ENCODE measurements at regions not wholly inside any gene's neighbourhood (a gene's known extent, or its start where the extent isn't known, plus 50 kb on each side); places are given as distances from the start of the nearest gene placed in this dataset.

DNA sequence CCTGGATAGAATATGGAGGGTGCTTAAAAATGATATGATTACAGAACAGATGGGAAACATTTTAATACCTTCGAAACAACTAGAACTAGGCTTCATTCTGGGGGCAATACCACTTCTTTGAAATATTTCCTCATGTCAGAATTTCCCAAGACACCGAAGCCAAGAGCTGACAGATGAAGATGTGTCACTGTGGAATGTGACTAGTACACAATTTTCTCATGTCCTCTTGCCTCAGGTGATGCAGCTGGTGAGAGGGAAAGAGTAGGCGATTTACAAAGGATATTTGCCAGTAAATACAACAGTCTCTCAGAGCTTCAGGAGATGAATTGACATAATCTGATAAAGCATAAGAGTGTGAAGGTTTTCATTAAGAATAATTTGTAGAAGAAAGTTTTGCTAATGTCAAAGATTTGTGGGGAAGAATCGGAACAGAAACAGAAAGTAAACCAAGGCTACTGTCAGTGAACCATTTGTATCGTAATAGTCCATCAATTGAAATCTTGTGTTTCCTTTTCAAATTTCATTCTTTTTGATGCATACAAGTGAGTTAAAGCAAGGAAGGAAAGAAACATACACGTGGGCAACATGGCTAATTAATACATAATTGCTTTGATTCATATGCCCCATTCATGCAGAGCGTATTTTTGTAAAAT lies 164.7 kb upstream of the CCN2 start:
- TF ChIP-seq ZFP30 (CRISPR knock-in tag; IDR thresholded peaks at IDR 0.05) (no peak), OSR1 (CRISPR knock-in tag; IDR thresholded peaks at IDR 0.05) (no peak), TOX (CRISPR knock-in tag; IDR thresholded peaks at IDR 0.05; ENCODE audit: borderline replicate concordance) (no peak), ZFP3 (CRISPR knock-in tag; IDR thresholded peaks at IDR 0.05) (no peak), SNAI2 (CRISPR knock-in tag; IDR thresholded peaks at IDR 0.05) (no peak), ARNTL (CRISPR knock-in tag; IDR thresholded peaks at IDR 0.05; ENCODE audit: borderline replicate concordance, low read depth) (no peak), ZNF8 (CRISPR knock-in tag; IDR thresholded peaks at IDR 0.05) (no peak), RARB (CRISPR knock-in tag; IDR thresholded peaks at IDR 0.05) (no peak), TCF4 (CRISPR knock-in tag; IDR thresholded peaks at IDR 0.05; ENCODE audit: borderline replicate concordance) (no peak), ISL1 (CRISPR knock-in tag; IDR thresholded peaks at IDR 0.05) (no peak), BACH2 (CRISPR knock-in tag; IDR thresholded peaks at IDR 0.05; ENCODE audit: borderline replicate concordance) (no peak)
- TF ChIP-seq, protein P1, sequence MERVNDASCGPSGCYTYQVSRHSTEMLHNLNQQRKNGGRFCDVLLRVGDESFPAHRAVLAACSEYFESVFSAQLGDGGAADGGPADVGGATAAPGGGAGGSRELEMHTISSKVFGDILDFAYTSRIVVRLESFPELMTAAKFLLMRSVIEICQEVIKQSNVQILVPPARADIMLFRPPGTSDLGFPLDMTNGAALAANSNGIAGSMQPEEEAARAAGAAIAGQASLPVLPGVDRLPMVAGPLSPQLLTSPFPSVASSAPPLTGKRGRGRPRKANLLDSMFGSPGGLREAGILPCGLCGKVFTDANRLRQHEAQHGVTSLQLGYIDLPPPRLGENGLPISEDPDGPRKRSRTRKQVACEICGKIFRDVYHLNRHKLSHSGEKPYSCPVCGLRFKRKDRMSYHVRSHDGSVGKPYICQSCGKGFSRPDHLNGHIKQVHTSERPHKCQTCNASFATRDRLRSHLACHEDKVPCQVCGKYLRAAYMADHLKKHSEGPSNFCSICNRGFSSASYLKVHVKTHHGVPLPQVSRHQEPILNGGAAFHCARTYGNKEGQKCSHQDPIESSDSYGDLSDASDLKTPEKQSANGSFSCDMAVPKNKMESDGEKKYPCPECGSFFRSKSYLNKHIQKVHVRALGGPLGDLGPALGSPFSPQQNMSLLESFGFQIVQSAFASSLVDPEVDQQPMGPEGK (CRISPR knock-in tag; IDR thresholded peaks at IDR 0.05; ENCODE audit: borderline replicate concordance): no peak
- TF ChIP-seq, protein P2, sequence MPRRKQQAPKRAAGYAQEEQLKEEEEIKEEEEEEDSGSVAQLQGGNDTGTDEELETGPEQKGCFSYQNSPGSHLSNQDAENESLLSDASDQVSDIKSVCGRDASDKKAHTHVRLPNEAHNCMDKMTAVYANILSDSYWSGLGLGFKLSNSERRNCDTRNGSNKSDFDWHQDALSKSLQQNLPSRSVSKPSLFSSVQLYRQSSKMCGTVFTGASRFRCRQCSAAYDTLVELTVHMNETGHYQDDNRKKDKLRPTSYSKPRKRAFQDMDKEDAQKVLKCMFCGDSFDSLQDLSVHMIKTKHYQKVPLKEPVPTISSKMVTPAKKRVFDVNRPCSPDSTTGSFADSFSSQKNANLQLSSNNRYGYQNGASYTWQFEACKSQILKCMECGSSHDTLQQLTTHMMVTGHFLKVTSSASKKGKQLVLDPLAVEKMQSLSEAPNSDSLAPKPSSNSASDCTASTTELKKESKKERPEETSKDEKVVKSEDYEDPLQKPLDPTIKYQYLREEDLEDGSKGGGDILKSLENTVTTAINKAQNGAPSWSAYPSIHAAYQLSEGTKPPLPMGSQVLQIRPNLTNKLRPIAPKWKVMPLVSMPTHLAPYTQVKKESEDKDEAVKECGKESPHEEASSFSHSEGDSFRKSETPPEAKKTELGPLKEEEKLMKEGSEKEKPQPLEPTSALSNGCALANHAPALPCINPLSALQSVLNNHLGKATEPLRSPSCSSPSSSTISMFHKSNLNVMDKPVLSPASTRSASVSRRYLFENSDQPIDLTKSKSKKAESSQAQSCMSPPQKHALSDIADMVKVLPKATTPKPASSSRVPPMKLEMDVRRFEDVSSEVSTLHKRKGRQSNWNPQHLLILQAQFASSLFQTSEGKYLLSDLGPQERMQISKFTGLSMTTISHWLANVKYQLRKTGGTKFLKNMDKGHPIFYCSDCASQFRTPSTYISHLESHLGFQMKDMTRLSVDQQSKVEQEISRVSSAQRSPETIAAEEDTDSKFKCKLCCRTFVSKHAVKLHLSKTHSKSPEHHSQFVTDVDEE (CRISPR knock-in tag; IDR thresholded peaks at IDR 0.05): no peak
- TF ChIP-seq, protein P3, sequence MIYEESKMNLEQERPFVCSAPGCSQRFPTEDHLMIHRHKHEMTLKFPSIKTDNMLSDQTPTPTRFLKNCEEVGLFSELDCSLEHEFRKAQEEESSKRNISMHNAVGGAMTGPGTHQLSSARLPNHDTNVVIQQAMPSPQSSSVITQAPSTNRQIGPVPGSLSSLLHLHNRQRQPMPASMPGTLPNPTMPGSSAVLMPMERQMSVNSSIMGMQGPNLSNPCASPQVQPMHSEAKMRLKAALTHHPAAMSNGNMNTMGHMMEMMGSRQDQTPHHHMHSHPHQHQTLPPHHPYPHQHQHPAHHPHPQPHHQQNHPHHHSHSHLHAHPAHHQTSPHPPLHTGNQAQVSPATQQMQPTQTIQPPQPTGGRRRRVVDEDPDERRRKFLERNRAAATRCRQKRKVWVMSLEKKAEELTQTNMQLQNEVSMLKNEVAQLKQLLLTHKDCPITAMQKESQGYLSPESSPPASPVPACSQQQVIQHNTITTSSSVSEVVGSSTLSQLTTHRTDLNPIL (CRISPR knock-in tag; IDR thresholded peaks at IDR 0.05; ENCODE audit: low read depth): no peak

Data from SK-N-SH treated with all-trans-retinoic acid at 6 μM for 48 hours (cell line).